ENCODE measurements at regions not wholly inside any gene's neighbourhood (a gene's known extent, or its start where the extent isn't known, plus 50 kb on each side); places are given as distances from the start of the nearest gene placed in this dataset.

DNA sequence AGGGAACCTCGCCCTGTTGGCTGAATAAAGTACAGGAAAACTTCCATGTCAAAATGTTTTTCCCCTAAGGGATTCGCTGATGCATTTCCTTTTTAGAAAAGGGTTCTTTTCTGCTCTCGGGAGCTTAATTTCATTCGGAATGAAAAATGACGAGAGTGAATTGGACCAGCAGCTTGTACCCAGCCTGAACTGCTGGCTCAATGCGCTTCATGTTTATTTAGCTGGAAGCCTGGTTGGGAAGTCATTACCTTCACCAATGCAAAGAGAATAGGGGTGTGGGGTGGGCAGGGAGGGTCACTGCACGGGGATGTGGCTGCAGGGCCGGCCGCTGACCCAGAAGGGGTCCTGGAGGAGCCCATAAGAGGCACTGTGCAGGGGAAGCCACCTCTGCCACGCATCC, 207.7 kb downstream of the ENGASE start:
- TF ChIP-seq, protein P1, sequence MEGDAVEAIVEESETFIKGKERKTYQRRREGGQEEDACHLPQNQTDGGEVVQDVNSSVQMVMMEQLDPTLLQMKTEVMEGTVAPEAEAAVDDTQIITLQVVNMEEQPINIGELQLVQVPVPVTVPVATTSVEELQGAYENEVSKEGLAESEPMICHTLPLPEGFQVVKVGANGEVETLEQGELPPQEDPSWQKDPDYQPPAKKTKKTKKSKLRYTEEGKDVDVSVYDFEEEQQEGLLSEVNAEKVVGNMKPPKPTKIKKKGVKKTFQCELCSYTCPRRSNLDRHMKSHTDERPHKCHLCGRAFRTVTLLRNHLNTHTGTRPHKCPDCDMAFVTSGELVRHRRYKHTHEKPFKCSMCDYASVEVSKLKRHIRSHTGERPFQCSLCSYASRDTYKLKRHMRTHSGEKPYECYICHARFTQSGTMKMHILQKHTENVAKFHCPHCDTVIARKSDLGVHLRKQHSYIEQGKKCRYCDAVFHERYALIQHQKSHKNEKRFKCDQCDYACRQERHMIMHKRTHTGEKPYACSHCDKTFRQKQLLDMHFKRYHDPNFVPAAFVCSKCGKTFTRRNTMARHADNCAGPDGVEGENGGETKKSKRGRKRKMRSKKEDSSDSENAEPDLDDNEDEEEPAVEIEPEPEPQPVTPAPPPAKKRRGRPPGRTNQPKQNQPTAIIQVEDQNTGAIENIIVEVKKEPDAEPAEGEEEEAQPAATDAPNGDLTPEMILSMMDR (IDR thresholded peaks at IDR 0.05), result no peak
- no peak for TF ChIP-seq POLR2A (IDR thresholded peaks at IDR 0.05)

Data from uterus (tissue), 2 donors.